NCI-H146 (cell line): ENCODE measurements at regions not wholly inside any gene's neighbourhood (a gene's known extent, or its start where the extent isn't known, plus 50 kb on each side); places are given as distances from the start of the nearest gene placed in this dataset.
"Not testable (repeated sequence)": the region's sequence is repeated elsewhere in the genome, so short reads cannot be mapped to it uniquely, and the experiment has no call there.

Experiments
- DNase-seq: peaks from one replicate; lab custom pipeline; 2025; lab: John Stamatoyannopoulos, UW

DNA sequence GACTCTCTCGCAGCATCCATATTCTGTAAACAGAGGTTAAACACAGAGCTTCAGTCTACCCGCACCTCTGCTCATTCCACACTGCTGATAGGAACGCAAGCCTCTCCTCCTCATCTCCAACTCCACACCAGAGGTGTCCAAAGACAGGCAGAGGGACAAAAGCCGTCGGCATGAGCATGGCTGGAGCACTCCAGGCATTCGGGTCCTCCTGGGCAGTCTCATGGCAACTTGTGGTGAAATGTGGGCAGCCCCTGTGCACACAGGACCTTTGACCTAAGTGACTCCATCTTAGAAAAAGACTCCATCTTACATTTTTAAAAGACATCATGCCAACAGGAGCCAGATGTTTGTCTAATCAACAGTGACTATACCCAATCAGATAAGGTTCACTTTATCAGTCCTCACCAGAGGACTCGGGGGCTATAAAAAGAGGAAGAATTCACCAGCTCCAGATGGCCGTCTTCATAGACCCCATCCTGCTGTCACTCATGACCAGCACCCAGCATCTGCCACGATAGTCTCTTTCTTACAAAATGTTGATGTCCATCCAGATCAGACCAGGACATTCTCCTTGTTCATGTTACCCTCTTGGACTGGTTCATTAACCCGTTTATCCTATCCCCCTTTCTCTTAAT, 304.4 kb downstream of the ANAPC1 start:
- not testable (repeated sequence) for DNase-seq

- not testable (repeated sequence) for DNase-seq
Measured at GRCh38 chr2:111580616-111581015, 303.4 kb downstream of the ANAPC1 start.

DNA sequence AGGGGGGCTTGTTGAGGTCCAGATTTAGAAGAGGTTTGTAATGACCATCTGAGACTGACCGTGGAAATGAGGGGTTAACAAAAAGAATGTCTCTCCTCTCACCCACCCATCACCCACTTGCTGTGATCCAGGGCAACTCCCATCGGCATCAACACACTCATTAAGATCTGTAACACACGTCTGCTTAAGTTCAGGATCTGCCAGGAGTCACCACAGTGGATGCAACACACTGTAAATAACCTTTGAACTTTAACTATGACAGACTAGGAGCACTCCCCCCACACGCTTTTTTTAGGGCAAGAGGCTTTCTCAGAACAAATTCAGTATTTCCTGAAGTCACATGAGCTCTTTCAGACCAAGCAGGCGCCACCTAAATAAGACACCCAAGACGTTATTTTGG, 301.9 kb downstream of the ANAPC1 start:
- DNase-seq: not testable (repeated sequence)

- DNase-seq: not testable (repeated sequence)
Measured at GRCh38 chr2:111583480-111583879, 300.5 kb downstream of the ANAPC1 start.

DNA sequence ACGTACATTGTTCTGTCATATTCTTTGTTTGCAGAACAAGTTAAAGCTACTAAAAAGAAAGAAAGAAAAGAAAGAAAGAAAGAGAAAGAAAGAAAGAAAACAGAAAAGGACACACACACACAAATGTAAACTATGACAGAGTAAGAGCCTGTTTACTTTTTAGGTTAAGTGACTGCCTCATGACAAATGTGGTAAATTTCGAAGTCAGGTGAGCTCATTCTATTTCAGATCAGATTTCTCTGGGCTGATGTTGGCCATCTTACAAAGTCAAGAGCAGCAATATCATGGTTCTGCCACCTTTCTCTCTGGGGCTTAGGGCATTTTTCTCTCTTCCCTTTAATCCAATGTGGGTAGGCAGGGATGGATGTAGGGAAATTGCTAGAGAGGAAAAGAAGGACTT, 299.5 kb downstream of the ANAPC1 start:
- DNase-seq: not testable (repeated sequence)

DNA sequence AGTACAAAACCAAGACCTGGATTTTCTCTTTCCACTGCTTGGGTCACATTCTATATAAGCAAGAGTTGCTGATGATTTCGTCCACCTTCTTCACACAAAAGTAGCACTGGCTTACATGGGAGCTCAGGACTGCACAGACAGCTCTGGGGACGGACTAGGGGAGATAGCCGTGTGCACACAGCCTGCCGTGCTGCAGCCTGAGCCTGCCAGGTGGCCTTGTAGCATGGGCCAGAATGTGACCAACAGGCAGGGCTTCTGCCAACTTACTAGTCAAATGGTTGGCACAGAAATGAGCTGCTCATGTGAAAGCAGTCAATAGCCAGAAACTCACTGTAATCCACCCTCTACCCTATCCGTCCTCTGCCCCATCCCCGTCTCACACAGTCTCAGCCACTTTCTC, 299.0 kb downstream of the ANAPC1 start:
- not testable (repeated sequence) for DNase-seq

DNA sequence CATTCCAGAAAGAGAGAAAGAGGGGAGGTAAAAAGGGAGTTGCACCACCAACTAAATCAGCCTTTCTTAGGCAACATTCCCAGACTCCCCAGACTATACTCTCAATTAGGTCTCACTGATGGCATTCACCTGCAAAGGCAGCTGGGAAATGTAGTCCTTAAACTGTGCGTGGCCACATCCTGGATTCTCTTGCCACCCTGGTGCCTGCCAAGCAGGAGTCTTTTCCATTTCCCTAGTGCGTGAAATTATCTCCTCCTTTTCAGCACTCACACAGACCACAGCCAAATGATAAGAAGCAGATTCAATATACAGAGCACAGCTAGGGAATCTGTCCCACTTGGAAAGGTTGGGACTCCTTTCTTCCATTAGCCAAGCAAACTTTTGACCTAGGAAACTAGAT, 298.0 kb downstream of the ANAPC1 start:
- DNase-seq: not testable (repeated sequence)

GRCh38 chr2:111595072-111595471, 288.9 kb downstream of the ANAPC1 start:
- DNase-seq: not testable (repeated sequence)

GRCh38 chr2:111596808-111597705, 286.9 kb downstream of the ANAPC1 start:
- DNase-seq: not testable (repeated sequence)

- not testable (repeated sequence) for DNase-seq
Measured at GRCh38 chr2:111598944-111599343, 285.0 kb downstream of the ANAPC1 start.

GRCh38 chr2:111602259-111602658, 281.7 kb downstream of the ANAPC1 start:
- not testable (repeated sequence) for DNase-seq

DNA sequence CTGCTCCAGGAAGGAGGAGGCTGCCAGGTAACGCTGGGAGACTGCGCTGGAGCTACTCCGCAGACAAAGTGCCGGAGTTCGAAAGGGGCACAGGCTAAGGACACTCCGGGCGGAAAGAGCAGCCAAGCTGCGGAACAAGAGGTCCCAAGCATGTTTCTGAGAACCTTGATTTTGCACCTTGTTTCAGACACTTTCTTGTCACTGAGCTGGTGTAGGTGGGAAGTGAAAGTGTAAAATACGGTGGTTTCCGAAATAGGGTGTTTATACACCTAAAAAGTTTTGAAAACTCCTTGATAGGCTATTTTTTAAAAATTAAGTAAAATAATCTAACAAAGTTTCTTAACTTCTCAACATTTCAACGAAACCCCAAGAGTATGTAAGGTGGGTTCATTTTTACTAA, 278.2 kb downstream of the ANAPC1 start:
- DNase-seq: not testable (repeated sequence)

DNA sequence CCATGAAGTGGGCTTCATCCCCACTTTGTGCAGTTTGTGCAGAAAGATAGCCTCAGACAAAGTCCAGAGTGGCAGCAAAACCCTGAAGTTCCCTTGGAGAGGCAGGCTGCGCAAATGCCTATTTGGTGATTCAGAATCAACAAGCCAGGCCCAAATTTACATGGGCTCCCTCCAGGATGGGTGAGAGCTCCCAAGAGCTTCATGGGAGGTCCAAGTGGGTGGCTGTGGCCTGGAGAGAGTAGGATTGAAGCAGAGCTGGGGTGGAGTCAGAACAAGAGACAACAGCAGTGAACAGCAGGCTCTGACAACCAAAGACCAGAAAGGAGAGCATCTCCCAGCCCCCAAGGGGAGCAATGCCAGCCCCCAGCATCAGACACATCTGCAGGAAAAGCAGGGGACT, 277.4 kb downstream of the ANAPC1 start:
- not testable (repeated sequence) for DNase-seq

DNA sequence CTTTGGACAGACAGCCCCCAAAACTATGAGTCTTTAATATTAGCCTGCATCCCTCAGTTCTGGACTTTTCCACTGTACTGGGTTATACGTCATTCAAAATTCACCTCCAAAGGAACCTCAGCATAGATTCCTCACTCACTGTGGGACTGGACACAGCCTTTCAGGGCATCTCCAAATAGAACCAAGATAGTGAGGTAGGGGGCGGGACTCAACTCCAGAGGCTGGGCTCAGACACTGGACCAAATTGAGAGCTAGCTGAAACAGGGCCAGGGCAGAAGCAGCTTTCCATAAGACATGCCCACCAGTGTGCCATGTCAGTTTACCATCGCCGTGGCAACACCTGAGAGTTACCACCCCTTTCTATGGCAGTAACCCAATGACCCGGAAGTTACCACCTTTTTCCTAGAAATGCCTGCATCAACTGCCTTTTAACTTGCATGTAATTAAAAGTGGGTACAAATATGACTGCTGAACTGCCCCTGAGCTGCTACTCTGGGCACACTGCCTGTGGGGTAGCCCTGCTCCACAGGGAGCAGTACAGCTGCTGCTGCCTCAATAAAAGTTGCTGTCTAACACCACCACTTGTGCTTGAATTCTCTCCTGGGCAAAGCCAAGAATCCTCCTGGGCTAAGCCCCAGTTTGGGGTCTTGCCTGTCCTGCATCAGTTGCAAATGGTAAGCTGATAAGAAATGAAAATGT, 274.7 kb downstream of the ANAPC1 start:
- not testable (repeated sequence) for DNase-seq

DNA sequence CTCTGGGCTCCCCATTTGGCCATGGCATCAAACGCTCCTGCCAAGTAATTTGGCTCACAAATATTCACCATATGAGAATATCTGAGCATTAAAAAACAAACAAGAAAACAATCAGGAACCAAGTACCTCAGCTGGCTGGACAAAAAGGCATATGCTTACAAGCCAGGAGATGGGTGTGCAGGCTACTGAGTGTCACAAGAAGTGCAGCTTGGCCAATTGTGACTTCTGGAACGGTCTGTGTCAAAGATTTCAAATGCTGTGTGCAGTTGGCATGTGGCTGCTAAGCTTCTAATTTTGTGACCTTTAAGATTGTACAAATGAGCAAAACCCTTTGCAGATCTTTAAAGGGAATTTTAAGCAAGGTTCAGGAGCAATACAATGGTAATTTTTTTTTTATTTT, 274.0 kb downstream of the ANAPC1 start:
- DNase-seq: not testable (repeated sequence)

GRCh38 chr2:111616651-111617218, 267.3 kb downstream of the ANAPC1 start:
- peak; percentile 19 for DNase-seq

DNA sequence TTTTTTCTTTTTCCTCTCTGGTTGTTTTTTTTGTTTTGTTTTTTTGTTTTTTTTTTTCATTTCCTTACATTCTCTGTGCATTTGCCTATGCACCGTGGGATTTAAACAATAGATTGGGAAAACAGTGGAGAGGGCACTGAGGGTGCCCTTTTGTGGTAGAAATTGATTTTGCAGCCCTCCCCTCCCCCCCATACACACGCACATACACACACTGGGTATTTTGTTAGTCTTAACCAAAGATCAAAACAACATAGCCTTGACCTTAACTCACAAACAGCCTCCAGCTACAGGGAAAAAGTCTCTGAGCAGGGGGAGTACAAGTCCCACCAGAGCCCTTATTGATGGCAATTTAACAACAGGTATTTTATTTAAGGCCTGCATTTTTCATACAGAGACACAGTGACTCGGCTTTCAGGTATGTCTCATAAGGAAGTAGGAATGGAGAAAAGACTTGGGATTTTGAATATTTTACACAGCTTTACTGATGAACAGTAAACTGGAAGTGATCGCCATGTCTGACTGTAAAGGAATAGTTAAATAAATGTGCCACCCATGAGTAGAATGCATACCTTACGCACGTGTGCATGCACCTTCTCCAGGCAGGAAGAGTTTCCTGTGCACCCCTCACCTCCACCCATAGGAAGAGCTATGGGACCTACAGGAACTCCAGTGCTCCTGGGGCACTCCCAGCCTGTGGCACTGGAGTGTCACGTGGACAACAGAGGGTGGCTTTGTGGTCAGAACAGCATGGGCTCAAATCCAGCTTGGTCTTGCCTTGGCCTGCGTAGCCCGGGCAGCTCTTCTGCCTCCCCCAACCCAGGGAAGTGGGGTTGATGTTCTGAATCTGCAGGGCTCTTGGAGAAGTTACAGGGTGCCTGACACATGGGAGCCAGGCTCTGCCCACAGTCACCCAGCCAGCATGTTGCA, 266.4 kb downstream of the ANAPC1 start:
- DNase-seq: no peak

- no peak for DNase-seq
Measured at GRCh38 chr2:111618226-111618977, 265.6 kb downstream of the ANAPC1 start.

- DNase-seq: no peak
Measured at GRCh38 chr2:111618978-111619902, 264.8 kb downstream of the ANAPC1 start.
